ENCODE measurements at regions not wholly inside any gene's neighbourhood (a gene's known extent, or its start where the extent isn't known, plus 50 kb on each side); places are given as distances from the start of the nearest gene placed in this dataset.

DNA sequence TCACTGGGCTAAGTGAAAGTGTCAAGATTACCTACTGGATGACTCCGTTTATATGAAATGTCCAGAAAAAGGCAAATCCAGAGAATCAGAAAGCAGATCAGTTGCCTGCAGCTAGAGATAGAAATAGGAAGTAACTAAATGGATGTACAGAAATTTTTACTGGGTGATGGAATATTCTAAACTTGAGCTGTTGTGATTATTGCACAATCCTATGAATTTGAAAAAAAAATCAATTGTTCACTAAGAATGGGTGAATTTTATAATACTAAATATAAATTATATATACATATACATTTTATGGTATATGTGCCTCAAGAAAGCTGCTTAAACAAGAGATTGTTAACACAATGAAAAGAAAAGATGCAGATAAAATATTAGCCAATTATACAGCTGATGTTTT lies 181.1 kb upstream of the C16orf82 start:
- DNase-seq (ENCODE audit: low spot score) = no peak

DNA sequence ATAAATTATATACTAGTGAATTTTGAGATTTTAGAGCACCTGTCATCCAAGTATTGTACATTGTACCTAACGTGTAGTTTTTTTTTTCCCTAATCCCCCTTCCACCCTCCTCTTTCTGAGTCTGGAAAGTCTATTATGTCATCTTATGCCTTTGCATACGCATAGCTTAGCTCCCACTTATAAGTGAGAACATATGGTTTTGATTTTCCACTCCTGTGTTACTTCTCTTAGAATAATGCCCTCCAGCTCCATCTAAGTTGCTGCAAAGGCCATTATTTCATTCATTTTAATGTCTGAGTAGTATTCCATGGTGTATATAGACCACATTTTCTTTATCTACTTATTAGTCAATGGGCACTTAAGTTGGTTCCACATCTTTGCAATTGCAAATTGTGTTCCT lies 177.0 kb upstream of the C16orf82 start:
- no peak for DNase-seq (ENCODE audit: low spot score)

DNA sequence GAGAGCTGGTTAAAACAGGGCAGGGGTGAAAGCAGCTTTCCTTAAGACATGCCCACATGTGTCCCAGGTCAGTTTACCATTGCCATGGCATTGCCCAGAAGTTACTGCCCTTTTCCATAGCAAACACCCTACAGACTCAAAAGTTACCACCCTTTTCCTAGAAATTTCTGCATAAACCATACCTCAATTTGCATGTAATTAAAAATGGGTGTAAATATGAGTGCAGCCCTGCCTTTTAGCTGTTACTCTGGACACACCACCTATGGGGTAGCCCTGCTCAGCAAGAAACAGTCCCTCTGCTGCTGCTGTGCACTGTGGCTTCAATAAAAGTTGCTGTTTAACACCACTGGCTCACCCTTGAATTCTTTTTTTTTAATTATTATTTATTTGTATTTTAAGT lies 168.5 kb upstream of the C16orf82 start:
- no peak for DNase-seq (ENCODE audit: low spot score)

DNA sequence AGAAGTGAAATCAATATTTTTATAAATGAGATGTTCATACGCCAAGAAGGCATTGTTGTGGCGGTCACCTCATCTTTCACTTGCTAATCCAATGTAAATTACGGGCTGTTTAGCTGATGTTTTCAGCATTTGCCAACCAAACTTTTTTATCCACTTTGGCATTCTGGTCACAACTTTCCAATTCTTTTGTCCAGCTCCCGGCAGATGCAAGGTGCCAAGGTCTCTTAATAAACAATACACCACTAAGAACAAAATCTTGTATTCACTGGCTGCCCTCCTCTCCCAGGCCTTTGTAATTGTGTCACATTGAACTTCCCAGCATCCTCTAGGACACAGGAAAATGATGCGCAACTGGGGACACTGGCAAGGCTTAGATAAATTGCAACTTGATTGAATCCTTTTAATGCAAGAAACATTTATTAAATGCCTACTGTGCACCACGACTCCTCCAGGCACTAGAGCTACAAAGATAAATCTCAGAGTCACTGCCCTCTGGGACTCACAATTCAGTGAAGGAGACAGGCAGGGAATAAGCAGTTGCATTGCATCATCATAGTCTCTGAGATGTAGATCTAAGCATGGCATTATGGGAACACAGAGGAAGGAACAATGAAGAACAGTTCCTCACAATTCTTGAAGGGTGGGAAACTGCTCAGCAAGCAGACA lies 165.4 kb upstream of the C16orf82 start:
- DNase-seq (ENCODE audit: low spot score) = no peak

DNA sequence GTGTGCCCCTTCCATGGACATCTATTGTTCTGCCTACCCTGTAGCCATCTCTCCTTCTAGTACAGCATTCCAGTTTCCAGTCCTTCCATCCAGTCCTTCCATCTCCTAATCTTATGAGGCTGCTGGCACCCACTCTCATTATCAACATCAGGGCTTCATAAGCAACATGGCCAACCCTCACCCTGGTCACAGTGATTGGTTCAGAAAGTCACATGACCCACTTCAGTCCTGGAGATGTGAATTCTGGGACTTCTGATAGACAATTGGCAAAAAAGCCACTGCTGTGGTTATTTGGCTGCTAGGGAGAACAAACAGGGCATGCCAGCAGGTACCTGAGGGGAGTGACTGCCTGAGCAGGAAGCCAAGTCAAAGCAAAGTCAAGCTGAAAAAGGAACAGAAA lies 164.7 kb upstream of the C16orf82 start:
- DNase-seq (ENCODE audit: low spot score) = no peak

DNA sequence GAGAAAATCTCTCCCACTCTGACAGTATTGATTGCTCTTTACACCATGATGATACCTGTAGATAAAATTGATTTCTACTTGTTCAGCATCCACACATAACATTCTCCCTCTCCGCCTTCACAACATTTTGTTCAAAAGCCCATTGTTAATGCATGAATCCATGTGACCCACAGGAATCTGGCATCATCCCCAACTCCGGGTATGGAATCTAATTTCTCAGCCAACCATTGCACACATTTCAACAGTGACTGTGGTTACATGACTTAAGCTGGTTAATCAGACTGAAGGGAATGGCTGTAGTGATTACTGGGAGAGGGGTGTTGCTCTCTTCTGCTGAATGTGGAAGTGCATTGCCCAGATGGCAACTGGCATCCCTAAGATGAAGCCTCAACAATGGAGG lies 161.4 kb upstream of the C16orf82 start:
- DNase-seq (ENCODE audit: low spot score) = peak; percentile 28

DNA sequence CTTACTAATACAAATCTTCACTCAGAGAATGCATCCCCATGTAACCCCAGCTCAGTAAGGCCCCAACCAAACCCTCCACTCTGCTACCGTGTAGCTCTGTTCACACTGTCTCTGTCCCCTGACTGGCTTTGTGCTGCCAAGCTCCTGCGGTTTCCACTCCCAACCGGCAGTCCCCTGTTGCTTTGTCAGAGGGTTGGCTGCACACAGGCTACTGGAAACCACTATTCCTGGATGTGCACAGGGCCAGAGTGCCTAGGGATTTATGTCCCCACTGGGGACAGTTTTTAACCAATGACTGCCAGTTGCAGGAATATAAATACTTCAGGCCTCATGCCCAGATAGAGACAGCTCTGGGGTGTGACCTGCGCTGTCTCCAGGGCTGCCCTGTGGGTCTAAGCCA lies 157.1 kb upstream of the C16orf82 start:
- no peak for DNase-seq (ENCODE audit: low spot score)

DNA sequence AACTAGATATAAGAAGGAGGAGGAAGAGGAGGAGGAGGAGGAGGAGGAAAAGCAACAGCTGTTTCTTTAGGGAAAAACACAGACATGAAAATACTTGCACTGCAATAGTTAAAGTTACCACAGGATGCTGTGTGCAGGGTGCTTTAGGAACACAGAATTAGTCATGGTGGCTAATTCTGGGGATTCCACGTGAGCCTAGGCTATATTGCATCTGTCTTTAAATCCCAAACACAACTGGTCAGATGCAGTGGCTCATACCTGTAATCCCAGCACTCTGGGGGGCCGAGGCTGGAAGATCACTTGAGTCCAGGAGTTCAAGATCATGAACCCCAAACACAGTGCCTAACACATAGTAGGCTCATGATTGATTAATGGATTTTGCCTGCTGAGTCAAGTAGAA lies 155.3 kb upstream of the C16orf82 start:
- DNase-seq (ENCODE audit: low spot score) = no peak

DNA sequence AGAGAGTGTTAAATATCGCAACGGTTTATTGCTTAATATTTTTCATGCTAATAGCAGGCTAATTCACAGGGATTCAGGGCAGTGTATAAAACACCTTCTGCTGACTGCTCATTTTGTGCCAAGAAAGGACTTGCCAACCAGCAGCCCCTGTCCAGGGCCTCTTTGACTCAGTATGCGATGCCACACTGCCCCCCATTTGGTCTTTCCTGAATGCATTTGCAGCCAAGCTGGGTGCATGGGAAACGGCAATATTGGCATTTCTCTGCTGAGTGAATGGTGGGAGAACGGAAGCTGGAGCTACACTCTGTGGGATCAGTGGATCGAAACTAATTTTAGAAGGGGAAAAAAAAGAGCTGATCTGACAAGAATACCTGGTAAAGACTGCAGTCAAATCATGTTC lies 152.9 kb upstream of the C16orf82 start:
- no peak for DNase-seq (ENCODE audit: low spot score)

DNA sequence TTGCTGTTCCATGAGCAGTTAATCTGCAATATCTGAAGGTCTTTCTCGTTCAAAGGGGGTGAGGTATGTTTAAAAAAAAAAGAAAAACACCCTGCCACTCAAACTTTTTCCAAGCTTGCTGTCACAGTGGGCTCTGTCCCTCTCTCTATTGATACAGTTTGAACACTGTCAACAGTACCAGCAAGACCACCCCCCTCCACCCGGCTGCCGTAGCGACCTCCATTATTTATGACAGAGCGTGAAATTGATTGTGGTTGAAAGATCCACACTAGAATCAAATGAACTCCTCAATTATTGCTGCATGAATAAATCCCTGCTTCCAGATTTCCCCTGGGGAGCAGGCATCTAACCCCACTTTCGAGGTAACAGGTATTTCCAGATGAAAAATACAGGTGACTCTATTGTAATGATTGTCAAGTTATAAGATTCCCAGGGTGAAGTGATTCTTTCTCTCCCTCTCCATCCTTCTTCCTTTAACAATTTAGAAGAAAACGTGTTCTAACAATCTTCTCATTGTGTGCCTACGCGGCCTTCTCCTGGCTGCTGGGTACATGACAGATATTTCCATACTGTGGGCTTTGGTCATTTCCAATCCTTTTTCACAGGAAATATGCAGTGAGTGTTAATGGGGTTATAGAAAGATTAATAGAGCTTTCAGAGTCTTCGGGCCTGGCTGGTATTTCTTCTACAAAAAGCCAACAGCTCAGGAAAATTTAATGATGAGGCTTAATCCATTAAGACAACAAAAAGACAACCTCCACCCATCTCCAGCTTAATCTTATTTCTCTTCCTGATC lies 135.7 kb upstream of the C16orf82 start:
- DNase-seq (ENCODE audit: low spot score) = no peak

DNA sequence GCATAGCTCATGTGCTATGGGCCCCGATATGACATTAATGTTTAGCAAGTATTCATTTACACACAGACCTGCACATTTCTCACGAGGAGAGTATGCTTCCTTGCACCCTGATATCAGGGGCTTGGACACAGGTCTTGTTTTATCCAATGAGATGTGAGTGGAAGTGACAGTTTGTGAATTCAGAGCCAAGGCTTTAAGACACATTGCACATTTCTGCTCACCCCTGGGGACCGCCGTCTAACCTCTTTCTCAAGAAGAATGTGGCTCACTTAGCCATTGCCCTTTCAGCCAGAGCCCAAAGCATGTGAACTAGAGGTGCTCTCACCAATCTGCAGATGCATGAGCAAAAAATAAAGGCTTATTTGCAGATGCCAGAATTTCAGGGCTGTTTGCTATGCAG lies 116.1 kb upstream of the C16orf82 start:
- no peak for DNase-seq (ENCODE audit: low spot score)

DNA sequence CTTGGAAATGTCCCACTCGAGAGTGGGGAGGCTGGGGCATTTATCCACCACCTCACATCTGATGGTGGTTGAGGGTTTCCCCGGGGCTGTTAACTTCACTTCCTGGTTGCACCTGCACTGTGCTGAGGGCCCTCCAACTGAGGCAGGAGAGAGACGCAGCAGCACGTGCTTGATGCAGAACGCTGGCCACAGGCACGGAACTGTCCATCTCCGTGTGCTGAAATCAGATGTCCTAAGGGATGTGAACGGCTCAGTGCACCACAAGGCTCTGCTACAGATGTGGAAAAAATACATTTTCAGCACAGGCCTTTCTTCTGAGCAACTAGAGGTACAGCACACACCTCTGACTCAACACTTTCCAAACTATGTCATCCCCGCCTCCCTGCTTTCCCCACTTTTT lies 114.8 kb upstream of the C16orf82 start:
- no peak for DNase-seq (ENCODE audit: low spot score)

DNA sequence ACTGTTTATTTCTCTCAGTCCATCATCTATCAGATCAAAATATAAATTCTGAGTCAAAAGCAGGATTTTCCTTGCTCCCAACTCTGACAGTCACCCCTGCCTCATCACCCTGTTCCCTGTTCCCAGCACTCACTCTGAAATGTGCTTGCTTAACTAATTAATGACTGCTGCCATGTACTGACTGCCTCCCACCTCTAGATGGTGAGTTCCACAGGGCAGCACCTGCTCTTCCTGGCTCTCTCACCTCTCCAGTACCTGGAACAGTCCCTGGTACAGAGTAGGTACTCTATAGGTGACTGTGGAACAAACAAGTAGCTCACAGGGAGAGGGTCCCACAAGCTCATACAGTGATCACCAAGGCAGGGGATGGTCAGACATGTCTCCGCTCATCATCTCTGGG lies 114.3 kb upstream of the C16orf82 start:
- no peak for DNase-seq (ENCODE audit: low spot score)

DNA sequence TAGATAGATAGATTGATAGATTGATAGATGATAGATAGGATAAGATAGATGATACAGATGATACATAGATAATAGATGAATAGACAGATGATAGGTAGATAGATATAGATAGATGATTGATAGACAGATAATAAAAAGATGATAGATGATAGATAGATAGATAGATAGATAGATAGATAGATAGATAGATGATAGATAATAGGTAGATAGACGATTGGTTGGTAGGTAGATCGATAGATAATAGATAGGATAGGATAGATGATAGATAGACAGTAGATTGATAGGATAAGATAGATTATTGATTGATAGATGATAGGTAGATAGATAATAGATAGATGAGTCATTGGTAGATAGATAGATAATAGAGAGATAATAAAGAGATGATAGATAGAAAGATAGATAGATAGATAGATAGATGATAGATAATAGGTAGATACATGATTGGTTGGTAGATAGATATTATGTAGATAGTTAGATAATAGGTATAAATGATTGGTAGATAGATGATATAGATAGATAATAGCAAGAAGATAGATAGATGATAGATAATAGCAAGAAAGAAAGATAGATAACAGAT lies 109.4 kb upstream of the C16orf82 start:
- no peak for DNase-seq (ENCODE audit: low spot score)

DNA sequence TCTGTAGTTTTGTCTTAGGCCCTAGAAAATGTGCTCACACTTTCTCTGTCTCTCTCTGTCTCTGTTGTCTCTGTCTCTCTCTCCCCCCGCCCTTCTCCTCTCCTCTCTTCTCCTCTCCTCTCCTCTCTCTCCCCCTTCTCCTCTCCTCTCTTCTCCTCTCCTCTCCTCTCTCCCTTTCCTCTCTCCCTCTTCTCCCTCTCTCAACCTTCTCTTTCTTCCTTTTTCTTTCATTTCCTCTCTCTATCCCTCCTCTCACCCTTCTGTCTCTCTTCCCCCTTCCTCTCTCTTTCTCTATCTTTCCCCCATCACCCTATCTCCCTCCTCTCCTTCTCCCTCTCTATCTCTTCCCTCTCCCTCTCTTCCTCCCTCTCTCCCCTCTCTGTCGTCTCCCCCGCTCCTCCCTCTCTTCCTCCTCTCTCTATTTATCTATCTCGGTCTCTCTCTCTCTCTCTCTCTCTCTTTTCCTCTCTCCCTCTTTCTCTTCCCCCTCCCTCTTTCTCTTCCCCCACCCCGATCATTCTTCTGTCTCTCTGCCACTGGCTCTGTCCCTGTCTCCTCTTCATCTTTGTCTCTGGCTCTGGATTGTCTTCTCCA lies 107.2 kb upstream of the C16orf82 start:
- no peak for DNase-seq (ENCODE audit: low spot score)

DNA sequence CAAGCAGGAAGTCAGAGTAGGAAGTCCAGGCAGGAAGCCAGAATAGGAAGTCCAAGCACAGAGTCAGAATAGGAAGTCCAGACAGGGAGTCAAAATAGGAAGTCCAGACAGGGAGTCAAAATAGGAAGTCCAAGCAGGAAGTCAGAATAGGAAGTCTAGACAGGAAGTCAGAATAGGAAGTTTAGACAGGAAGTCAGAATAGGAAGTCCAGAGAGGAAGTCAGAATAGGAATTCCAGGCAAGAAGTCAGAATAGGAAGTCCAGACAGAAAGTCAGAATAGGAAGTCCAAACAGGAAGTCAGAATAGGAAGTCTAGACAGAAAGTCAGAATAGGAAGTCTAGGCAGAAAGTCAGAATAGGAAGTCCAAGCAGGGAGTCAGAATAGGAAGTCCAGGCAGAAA lies 105.3 kb upstream of the C16orf82 start:
- DNase-seq (ENCODE audit: low spot score) = no peak

DNA sequence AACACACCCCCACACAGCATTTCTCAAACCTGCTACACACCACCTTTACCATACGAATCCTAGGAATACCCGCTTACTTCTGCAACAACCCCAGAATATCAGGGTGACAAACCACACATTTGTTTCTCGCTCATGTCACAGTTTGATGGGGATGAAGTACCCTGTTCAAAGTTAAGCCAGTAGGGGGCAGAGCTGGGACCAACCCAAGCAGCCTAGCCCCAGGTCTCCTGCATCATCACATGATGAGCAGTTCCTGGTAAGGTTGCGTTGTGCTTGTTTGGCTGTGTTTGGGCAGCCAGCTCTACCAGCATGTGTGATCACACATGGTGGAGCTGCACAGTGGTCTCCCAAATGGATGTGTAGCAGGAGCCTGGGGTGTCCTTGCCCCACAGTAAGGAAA lies 103.6 kb upstream of the C16orf82 start:
- peak; percentile 29 for DNase-seq (ENCODE audit: low spot score)

DNA sequence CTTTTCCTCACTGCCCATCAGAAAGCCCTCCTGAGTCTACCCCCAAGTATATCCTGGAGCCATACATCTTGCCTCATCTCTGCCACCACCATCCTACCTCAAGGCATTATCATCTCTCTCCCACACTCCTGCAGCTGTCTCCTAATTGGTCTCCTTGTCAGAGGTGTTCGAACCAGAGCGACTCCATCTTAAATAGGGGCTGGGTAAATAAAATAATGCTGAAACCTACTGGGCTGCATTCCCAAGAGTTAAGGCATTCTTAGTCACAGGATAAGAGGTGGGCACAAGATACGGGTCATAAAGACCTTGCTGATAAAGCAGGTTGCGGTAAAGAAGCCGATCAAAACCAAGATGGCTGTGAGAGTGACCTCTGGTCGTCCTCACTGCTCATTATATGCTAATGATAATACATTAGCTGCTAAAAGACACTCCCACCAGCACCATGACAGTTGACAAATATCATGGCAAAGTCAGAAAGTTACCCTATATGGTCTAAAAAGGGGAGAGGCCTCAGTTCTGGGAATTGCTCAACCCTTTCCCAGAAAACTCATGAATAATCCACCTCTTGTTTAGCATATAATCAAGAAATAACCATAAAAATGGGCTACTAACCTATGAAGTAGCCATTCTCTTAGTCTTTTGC lies 97.0 kb upstream of the C16orf82 start:
- DNase-seq (ENCODE audit: low spot score) = no peak

DNA sequence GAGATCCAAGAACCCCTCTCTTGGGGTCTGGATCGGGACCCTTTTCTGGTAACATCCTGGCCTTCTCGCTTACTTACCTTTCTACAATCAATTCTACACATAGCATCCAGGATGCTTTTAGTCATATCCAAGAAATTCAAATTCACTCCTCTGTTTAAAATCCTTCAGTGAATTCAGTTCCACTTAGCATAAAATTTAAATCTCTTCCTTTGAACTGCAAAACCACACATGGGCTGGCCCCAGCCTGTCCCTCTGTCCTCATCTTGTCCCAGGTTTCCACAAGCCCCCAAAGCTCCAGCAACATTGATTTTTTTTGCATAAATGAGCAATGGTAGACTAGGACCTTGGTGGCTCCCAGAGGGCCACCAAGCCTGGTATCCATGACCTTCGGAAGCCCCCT lies 96.4 kb upstream of the C16orf82 start:
- DNase-seq (ENCODE audit: low spot score) = no peak

DNA sequence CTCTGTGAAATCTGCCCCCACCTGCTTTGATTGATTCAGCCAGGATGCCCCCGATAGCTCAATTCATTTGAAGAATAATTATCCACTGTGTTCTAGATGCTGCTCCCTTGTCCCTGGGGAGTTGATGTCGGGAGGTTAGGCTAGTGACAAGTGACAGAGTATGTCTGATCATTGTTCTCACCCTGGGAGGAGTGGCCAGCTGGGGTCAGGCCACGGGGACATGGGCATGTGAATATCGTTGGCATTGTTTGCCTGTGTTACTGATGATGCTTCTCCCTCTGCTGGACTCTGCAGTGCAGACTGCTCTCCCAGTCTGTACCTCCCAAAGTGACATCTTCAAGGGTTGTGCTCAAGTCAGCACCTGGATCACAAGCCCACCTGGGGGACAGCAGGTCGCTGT lies 89.9 kb upstream of the C16orf82 start:
- no peak for DNase-seq (ENCODE audit: low spot score)

DNA sequence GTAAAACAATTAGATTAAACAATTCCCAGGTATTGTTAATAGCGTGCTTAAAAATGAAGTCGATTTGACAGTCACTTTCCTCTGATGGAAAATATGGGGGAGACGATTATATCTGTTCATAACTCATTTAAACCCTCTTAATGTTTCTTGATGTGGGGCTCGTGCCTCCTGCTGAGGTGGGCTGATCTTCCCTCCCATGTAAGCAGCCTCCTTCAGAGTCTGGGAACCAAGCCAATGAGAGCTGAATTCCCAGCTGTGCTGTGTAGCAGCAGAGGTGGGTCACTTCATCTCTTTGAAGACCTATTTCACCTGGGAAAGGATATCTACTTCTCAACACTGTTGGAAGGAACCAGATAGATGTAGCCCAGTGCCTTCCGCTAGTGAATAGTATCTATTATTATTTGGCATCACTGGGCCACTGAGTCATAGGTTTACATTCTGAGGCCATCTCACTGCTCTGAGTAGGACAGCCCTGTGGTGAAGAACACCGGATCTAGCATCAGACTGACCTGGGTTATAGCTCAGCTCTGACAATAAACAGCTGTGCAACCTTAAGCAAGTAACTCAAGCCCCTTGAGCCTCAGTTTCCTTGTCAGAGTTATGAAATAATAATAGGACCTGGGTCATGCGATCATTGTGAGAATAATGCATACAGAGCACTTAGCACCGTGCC lies 85.3 kb upstream of the C16orf82 start:
- peak; percentile 76 for DNase-seq (ENCODE audit: low spot score)

DNA sequence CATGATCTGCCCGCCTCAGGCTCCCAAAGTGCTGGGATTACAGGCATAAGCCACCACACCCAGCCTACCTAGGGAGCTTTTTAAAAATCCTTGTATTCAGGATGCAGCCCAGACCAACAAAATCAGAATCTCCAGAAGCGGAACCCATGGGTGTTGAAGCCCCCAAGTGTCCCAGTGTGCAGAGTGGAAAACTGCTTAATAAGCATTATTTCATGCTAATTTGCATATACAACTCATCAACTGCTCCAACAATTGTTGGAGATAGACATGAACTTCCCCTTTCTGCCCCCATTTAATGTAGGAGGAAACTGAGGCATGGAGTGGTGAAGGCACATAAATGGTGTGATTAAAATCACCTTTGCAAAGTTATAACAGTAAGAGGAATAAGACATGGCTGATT lies 84.3 kb upstream of the C16orf82 start:
- DNase-seq (ENCODE audit: low spot score) = no peak
